ENCODE measurements at regions not wholly inside any gene's neighbourhood (a gene's known extent, or its start where the extent isn't known, plus 50 kb on each side); places are given as distances from the start of the nearest gene placed in this dataset.

DNA sequence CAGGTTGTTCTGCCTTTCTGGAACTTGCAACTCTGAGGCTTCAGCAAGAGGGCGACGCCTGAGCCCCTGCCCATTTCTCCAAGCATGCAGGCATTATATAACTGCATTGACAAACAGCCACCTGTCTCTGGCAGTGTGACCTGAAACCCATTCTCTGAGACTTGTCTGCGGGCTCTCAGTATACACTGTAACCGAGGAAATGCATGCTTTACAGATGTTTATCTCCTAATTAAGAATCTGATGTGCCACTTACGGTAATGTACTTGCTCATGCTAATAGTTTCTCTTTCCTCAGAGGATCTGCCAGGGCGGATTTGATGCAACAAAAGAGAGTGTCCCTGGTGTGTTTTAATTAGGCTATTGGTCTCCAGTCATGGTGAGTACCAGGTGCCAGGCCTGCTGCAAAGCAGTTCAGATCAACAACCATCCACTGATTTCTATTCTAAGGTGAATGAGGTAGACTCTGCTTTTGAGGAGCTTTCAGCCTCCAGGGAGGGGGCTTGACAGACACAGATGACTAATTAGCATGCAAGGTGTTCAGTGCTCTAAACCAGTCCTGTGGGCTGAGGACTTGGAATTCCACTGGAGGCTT, 593.7 kb upstream of the KLF4 start:
- DNase-seq, result no peak

- DNase-seq, result no peak
Measured at GRCh38 chr9:108081112-108081511, 591.5 kb upstream of the KLF4 start.

DNA sequence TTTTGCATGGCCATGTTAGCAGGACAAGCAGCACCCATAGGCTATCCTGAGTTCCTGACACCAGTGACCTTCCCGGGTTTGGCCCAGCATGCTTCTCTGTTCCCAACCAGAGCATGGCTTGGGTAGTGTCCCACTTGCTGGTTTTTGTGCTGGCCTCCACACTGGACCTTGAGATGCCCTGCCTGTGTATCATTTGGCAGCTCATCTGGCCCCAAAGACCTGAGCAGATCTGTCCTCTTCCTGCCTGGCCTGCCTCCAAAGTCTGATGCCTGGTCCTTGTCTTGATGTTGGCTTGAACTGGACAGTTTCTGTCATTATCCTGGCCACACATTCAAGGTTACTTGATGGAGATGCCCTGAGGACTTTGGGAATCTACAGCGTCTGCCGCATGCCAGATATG, 590.7 kb upstream of the KLF4 start:
- DNase-seq, result no peak

DNA sequence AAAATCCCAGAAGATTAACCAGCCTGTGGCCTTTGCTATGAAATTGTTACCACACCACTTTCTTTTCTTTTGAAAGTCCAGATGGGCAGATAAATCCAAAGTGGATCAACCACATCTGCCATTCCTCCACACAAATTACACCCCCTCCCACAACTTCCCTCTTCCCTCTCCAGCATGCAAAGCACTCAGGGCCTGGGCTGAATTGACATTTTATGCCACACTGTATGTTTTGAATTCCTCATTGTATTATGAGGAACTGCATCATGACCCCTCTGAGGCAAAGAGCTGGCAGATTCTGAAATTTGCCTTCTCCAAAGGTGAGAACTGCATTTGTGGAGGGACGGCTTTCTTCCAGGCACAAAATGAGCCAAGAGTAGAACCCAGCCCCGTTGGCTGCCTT, 589.2 kb upstream of the KLF4 start:
- no peak for DNase-seq

GRCh38 chr9:108078375-108078774, 588.8 kb upstream of the KLF4 start:
- DNase-seq, result no peak

GRCh38 chr9:108077556-108077955, 588.0 kb upstream of the KLF4 start:
- no peak for DNase-seq

DNA sequence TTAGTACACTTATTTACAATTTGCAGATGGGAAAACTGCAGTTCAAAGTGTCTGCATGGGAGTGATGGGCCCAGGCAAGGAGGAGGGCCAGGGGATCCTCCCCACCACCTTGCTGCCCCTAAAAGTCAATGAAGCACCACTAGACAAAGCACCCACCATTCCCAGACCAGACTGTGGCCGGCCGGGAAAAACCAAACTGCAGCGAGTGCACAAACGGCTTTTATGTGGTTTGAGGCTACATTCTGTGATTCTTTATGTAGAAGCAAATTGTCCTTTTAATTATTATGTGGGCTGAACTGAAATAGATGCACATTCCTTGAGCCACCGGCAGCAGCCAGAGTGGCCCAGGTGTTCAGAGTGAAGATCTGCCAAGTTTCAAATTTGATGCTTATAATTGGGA, 585.3 kb upstream of the KLF4 start:
- no peak for DNase-seq

DNA sequence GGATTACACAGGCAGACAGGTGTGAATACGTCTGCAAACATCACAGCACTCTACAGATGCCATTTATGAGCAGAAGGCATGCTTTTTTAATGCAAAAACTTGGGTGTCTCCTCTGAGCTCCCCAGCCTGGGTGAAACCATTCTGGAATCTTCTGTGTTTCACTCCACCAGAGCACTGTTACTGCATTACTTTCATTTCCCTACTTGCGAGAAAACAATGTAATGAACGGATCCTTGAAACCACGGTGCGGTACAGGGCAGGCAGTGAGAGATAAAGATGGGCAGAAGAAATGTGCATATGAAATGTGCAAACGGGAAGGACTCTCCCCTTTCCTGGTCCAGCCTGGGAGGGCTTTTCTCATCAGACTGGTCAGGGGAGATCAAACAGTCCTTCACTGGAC, 584.3 kb upstream of the KLF4 start:
- DNase-seq, result no peak

GRCh38 chr9:108072740-108073139, 583.2 kb upstream of the KLF4 start:
- DNase-seq, result no peak

DNA sequence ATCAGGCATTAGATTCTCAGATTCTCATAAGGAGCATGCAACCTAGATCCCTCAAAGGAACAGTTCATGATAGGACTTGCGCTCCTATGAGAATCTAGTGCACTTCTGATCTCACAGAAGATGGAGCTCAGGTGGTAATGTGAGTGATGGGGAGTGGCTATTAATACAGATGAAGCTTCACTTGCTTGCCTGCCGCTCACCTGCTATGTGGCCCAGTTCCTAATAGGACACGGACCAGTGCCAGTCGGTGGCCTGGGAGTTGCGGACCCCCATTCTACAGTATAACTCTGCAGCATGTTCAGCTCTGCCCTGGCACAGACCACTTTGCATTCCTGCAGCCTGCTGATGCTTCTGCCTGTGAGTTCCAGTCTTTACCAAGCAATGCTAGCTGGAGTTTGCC, 581.3 kb upstream of the KLF4 start:
- no peak for DNase-seq

- DNase-seq, result no peak
Measured at GRCh38 chr9:108069991-108070390, 580.4 kb upstream of the KLF4 start.

DNA sequence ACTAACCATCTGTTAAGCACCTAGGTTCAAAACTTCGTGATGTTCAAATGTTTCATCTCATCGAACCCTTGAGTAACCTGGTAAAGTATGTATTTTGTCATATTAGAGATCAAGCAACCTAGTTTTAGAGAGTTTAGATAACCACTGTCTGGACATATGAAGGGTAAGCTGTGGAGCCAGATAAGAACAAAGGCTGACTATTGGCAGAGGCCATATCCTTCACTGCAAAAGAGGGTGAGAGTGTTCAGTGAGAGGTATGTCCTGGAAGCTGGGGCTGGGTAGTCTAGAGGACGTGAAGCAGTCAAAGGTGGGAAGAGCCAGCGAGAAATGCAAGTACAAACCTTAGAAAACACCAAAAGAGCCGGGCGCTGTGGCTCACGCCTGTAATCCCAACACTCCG, 573.1 kb upstream of the KLF4 start:
- DNase-seq, result no peak

DNA sequence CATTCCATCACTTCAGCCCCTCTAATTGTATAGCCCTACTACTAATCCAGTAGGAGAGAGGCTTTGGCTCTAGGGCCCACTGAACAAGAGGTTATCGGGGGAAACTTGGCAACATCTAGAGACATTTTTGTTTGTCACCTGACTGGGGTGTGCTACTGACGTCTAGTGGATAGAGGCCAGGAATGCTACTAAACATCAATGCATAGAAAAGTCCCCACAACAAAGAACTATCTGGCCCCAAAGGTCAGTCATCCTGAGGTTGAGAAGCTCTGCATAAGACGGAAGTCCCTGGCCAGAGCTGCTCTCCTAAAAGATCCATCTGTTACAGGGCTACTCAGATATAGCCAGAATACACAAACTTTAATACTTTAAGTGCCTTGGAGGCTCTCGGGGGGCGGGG, 570.6 kb upstream of the KLF4 start:
- no peak for DNase-seq

DNA sequence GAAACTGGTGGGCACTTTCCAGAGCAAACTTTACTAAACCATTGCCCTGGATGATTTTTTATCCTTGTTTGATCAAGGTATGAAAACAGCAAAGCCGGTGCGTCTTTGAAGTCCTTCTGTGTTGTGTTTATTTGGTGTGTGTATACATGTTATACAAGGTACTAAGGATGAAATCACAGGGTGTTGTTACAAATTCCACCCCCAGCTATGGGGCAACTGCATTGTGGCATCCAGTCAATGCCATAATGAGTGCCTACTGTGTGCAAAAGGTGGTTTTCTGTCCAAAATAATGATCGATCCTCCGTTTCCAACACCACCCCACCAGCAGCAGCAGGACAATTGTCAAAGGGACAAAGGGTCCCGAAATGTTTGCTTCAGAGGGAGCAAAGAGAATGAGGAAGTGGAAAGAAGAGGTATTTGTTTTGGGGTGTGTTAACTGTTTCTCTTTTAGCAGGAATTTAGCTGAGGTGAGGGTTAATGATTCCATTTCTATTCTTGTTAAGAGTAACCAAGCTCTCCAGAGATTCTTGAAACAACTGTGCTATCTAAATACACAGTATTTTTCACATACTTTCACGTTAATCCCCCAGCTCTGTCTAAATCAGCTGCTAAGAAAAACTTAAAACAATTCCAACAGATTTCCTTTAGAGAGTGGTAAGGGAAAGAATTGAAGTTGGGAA, 568.7 kb upstream of the KLF4 start:
- DNase-seq, result no peak

GRCh38 chr9:108057421-108058134, 568.0 kb upstream of the KLF4 start:
- DNase-seq, result peak; percentile 67

GRCh38 chr9:108056805-108057386, 567.3 kb upstream of the KLF4 start:
- peak; percentile 74 for DNase-seq

GRCh38 chr9:108056084-108056804, 566.7 kb upstream of the KLF4 start:
- no peak for DNase-seq

DNA sequence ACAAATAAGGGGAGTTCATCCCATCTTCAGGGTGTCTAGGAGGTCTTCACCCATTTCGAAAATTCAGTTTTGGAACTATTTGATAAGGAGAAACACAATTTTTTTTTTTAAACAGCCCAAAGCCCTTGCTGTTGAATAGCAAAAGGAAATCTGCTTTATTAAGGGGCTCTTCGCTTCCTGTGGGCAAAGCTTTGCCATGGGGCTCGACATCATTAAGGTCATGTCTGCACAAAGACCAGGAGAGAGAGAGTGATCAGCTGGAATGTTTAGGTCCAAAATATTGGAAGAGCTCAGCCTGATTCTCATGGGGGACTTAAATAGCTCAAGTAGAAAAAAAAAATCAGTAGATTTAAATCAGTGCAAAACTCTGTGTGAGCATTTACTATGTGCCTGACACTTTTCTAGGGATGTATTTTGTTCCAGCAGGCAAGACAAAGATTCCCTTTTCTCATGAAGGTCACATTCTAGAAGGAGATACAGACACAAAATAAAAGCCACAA, 564.6 kb upstream of the KLF4 start:
- DNase-seq, result no peak

GRCh38 chr9:108053555-108054061, 564.0 kb upstream of the KLF4 start:
- peak; percentile 68 for DNase-seq

DNA sequence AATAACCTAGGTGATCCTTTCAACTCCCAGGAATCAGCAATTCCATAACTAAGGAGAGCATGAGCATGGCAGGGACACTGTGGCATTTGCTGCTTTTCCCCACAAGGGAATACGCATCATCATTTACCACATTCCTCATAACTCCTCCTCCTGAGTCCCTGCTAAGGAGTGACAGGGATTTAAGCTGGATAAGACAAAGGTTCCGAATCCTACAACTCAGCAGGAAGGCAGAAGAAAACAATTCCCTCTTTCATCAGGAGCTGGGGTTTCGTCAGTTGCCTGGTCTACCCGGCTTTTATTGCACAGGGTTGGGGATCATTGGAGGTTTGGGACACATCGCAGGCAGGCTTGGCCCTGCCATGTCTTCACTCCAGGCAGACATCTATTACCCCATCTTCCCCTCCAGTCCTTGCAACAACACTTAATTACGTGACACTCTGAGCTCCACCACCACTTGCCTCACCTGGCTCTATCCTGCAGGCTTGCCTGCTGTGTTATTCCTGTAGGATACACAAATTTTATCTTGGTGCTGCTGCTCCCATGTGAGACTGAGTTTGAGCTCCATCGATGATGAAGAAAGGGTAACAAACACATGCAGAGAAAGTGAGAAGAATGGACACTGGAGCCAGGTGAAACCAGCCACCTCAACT, 563.0 kb upstream of the KLF4 start:
- DNase-seq, result no peak

- no peak for DNase-seq
Measured at GRCh38 chr9:108050894-108051293, 561.3 kb upstream of the KLF4 start.
